Activated naive CD8-positive, alpha-beta T cell treated with anti-CD3 and anti-CD28 coated beads, Interleukin-2, amount 50 U/mL, for 16 hours (primary cell): ENCODE measurements at regions not wholly inside any gene's neighbourhood (a gene's known extent, or its start where the extent isn't known, plus 50 kb on each side); places are given as distances from the start of the nearest gene placed in this dataset.

Experiments used
- DNase-seq: peaks from one replicate; pipeline ENCODE4 v3.0.0-alpha.2; 2020; ENCODE audit warnings: low read depth, low spot score

DNA sequence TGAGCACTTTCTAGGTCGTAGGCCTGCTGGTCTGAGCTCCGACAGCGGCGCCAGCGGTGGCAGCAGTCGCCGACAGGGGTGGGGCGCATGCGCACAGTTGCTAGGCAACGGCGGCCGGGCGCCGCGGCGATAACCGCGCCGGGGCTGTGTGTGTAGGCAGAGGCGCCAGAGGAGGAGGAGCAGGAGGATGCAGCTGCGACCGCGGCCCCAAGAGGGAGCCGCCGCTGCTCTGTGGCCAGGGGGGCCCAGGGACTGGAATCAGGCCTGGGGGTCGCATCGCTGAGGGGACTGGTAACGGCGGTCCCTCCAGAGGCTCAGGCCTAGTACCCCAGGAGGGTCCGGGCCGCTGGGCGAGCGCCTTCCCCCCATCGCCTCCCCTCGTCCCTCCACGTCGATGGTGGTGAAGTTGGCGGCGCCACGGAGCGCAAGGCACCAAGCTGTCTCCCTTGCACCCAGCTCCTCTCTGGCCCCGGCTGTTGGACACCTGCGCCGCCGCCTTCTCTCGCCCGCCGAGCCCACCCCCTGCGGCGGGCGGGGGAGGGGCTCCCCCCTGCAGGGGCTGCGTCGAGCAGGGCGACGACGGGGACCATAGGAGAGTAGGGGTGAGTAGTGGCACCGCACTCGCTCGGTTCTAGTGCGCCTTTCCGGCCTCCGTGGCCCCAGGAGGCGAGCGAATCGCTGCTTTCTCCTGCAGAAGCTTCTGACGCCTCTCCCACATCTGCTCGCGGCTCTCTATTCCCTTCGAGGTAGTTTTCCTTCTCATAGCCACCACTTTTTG, 58.6 kb upstream of the ZC4H2 start, which contains the start of gene ZC3H12B:
Gene ZC3H12B, plus strand, starts transcription at position 159 of the 778 bp plus-strand sequence.
- peak; percentile 63 for DNase-seq

GRCh38 chrX:65034292-65034667, 58.0 kb upstream of the ZC4H2 start:
- no peak for DNase-seq
